ENCODE measurements at regions not wholly inside any gene's neighbourhood (a gene's known extent, or its start where the extent isn't known, plus 50 kb on each side); places are given as distances from the start of the nearest gene placed in this dataset.
"Not testable (repeated sequence)": the region's sequence is repeated elsewhere in the genome, so short reads cannot be mapped to it uniquely, and the experiment has no call there.

GRCh38 chr5:34096033-34096432 is 53.0 kb upstream of the C1QTNF3 start:
- DNase-seq, result not testable (repeated sequence)

GRCh38 chr5:34099891-34100290 is 56.9 kb upstream of the C1QTNF3 start:
- not testable (repeated sequence) for DNase-seq

- DNase-seq, result not testable (repeated sequence)
Measured at GRCh38 chr5:34101567-34101966, 58.6 kb upstream of the C1QTNF3 start.

GRCh38 chr5:34108897-34109296 is 65.9 kb upstream of the C1QTNF3 start:
- not testable (repeated sequence) for DNase-seq

GRCh38 chr5:34124280-34124679 is 81.3 kb upstream of the C1QTNF3 start:
- DNase-seq, result not testable (repeated sequence)

GRCh38 chr5:34125354-34125753 is 82.3 kb upstream of the C1QTNF3 start:
- DNase-seq, result not testable (repeated sequence)

GRCh38 chr5:34126741-34127140 is 83.7 kb upstream of the C1QTNF3 start:
- not testable (repeated sequence) for DNase-seq

GRCh38 chr5:34127818-34128217 is 84.8 kb upstream of the C1QTNF3 start:
- DNase-seq, result not testable (repeated sequence)

- DNase-seq, result not testable (repeated sequence)
Measured at GRCh38 chr5:34128890-34129289, 85.9 kb upstream of the C1QTNF3 start.

GRCh38 chr5:34154988-34155387 is 112.0 kb upstream of the C1QTNF3 start:
- DNase-seq, result not testable (repeated sequence)

- DNase-seq, result not testable (repeated sequence)
Measured at GRCh38 chr5:34156703-34157414, 113.8 kb upstream of the C1QTNF3 start.

- DNase-seq, result not testable (repeated sequence)
Measured at GRCh38 chr5:34160904-34161303, 117.9 kb upstream of the C1QTNF3 start.

GRCh38 chr5:34171398-34171797 is 128.4 kb upstream of the C1QTNF3 start:
- DNase-seq, result not testable (repeated sequence)

GRCh38 chr5:34179453-34180190 is 136.6 kb upstream of the C1QTNF3 start:
- not testable (repeated sequence) for DNase-seq

GRCh38 chr5:34180225-34180624 is 137.2 kb upstream of the C1QTNF3 start:
- DNase-seq, result not testable (repeated sequence)

- DNase-seq, result not testable (repeated sequence)
Measured at GRCh38 chr5:34180940-34181614, 138.1 kb upstream of the C1QTNF3 start.

GRCh38 chr5:34185005-34185404 is 142.0 kb upstream of the C1QTNF3 start:
- DNase-seq, result not testable (repeated sequence)

GRCh38 chr5:34185572-34185971 is 142.6 kb upstream of the C1QTNF3 start:
- not testable (repeated sequence) for DNase-seq

GRCh38 chr5:34186108-34186507 is 143.1 kb upstream of the C1QTNF3 start:
- DNase-seq, result not testable (repeated sequence)

- DNase-seq, result not testable (repeated sequence)
Measured at GRCh38 chr5:34186865-34187264, 143.9 kb upstream of the C1QTNF3 start.

- DNase-seq, result not testable (repeated sequence)
Measured at GRCh38 chr5:34187441-34187840, 144.4 kb upstream of the C1QTNF3 start.

- DNase-seq, result not testable (repeated sequence)
Measured at GRCh38 chr5:34188001-34188822, 145.2 kb upstream of the C1QTNF3 start.
